GM10266 (cell line): ENCODE measurements at regions not wholly inside any gene's neighbourhood (a gene's known extent, or its start where the extent isn't known, plus 50 kb on each side); places are given as distances from the start of the nearest gene placed in this dataset.

Source experiments
- DNase-seq: peaks from one replicate; pipeline ENCODE4 v3.0.0; 2012; ENCODE audit errors: extremely low spot score
- CTCF ChIP-seq: IDR thresholded peaks from 2 replicates; pipeline ENCODE4 v1.5.1; 2012; ENCODE audit warnings: mild to moderate bottlenecking, low read depth; ENCODE audit not compliant: control insufficient read depth, insufficient read depth; ENCODE audit errors: missing control alignments

- no peak for TF ChIP-seq CTCF
- DNase-seq: no peak
These were observed 119.8 kb upstream of the LYZL1 start for GRCh38 chr10:29169021-29169420.

- no peak for TF ChIP-seq CTCF
- no peak for DNase-seq
These were observed 117.2 kb upstream of the LYZL1 start for GRCh38 chr10:29171717-29172116.

- TF ChIP-seq CTCF: no peak
- DNase-seq: no peak
These were observed 114.5 kb upstream of the LYZL1 start for GRCh38 chr10:29174389-29174788.

GRCh38 chr10:29176845-29177832 lies 111.7 kb upstream of the LYZL1 start:
- no peak for TF ChIP-seq CTCF
- no peak for DNase-seq

- TF ChIP-seq CTCF: no peak
- DNase-seq: no peak
These were observed 106.9 kb upstream of the LYZL1 start for GRCh38 chr10:29181936-29182335.

- TF ChIP-seq CTCF: no peak
- no peak for DNase-seq
These were observed 105.4 kb upstream of the LYZL1 start for GRCh38 chr10:29183301-29183945.
